H7 (cell line): ENCODE measurements at regions not wholly inside any gene's neighbourhood (a gene's known extent, or its start where the extent isn't known, plus 50 kb on each side); places are given as distances from the start of the nearest gene placed in this dataset.

ENCODE experiments used
- DNase-seq: peaks from one replicate; pipeline ENCODE4 v3.0.0; 2012
- H3K27me3 ChIP-seq: 2 replicates; pipeline ENCODE4 v1.6.0; 2011; ENCODE audit warnings: mild to moderate bottlenecking, low read length; ENCODE audit not compliant: control insufficient read depth, insufficient read depth
- H3K36me3 ChIP-seq: replicated peaks from 2 replicates; pipeline ENCODE4 v1.5.1; 2011; ENCODE audit warnings: low read length; ENCODE audit not compliant: control insufficient read depth, insufficient read depth
- H3K4me3 ChIP-seq: 2 replicates; pipeline ENCODE4 v1.5.1; 2011; ENCODE audit warnings: low read depth, mild to moderate bottlenecking, control low read depth, low read length, moderate library complexity; ENCODE audit not compliant: insufficient read depth

GRCh38 chr5:172548311-172548731 is 92.7 kb upstream of the NEURL1B start:
- DNase-seq, result no peak
- Histone ChIP-seq H3K36me3 (no peaks in the 10 kb centered on the region), H3K4me3 (no peak overlapping the region)

DNA sequence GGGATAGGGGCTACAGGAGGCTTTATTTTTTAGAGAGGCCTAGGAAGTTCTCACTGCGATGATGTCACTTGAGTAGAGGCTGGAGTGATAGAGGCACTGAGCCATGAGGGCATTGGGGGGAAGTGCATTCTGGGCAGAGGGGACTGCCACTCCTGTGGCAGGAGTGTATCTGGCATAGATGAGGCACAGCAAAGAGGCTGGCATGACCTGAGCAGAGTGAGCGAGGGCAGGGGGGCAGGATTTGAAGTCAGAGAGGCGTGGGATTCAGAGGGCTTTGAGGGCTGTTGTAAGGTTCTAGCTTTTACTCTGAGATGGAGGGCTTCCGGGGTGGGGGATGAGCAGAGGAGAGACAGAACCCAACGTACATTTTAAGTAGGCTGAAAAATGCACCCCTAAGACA is 91.9 kb upstream of the SH3PXD2B start:
- H3K36me3 ChIP-seq, result no peaks in the 10 kb centered on the region
- H3K4me3 ChIP-seq, result no peak overlapping the region
- DNase-seq, result no peak
- H3K27me3 ChIP-seq, result no peaks in the 10 kb centered on the region; the same call in 1 of the 2 replicates

More at GRCh38 chr5:172548311-172548731, 92.7 kb upstream of the NEURL1B start:
- no peaks in the 10 kb centered on the region; the same call in 1 of the 2 replicates for H3K27me3 ChIP-seq

DNA sequence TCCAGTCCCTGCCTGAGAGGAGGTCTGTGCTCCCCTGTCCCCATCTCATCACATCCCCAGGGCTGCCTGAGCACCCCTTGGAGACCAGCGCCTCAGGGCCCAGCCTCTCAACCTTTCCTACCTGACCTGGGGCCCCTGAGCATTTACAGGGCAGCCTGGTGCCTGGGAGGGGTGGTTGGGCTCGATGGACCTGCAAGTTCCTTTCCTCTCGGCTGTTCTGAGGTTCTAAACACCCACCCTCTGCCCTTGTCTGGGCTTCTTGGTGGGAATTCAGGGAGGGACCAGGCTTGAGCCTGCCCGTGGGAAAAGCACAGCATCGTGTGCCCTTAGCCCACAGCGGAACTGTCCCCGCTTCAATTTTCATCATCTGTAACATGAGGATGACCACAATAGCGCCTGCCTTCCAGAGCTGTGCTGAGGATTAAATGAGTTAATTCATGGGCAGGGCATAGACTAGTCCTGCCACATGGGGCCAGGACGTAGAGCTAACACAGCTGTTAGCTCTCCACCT is 91.0 kb upstream of the SH3PXD2B start:
- H3K36me3 ChIP-seq, result no peaks in the 10 kb centered on the region
- no peaks in the 10 kb centered on the region; the same call in 1 of the 2 replicates for H3K27me3 ChIP-seq
- no peak for DNase-seq
- no peak overlapping the region for H3K4me3 ChIP-seq

DNA sequence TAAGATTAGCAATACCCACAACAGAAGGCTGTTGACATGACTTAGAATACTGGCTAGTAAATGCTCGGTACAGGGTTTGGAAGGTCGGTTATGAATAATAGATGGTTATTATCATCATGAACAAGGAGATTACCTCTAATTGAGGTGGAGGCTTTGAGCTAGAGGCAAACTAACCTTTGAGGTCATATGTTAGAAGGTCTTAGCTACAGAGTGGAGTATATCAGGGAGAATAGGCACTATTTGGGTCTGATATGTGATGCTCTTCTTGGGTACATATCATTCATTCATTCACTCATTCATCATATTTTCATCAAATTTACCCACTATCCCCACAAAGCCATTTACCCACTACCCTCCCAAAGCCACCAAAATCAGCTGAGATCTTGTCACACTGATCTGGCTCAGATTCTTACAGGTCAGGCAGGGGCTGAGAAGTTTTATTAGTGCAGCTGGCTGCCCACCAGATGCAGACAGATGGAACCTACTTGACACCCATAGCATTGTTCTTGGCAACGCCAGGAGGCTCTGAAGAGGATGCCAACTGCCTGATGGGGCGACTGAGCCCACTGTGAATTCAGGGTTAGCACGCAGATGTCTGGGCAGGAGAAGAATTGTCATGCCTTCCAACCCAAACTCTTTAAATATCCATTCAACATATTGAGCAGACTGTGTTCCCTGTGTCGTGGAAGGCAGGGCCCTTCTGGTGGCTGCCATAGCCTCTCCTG is 90.2 kb upstream of the SH3PXD2B start:
- no peaks in the 10 kb centered on the region for H3K36me3 ChIP-seq
- H3K4me3 ChIP-seq, result no peak overlapping the region
- no peaks in the 10 kb centered on the region; the same call in 1 of the 2 replicates for H3K27me3 ChIP-seq
- no peak for DNase-seq

- Histone ChIP-seq H3K36me3 (no peaks in the 10 kb centered on the region), H3K27me3 (no peaks in the 10 kb centered on the region; the same call in 1 of the 2 replicates), H3K4me3 (no peak overlapping the region)
- DNase-seq, result no peak
Observed at GRCh38 chr5:172543484-172544298, 89.4 kb upstream of the SH3PXD2B start.

- H3K36me3 ChIP-seq, result no peaks in the 10 kb centered on the region
- H3K27me3 ChIP-seq, result no peaks in the 10 kb centered on the region; the same call in 1 of the 2 replicates
- DNase-seq, result no peak
- H3K4me3 ChIP-seq, result no peak overlapping the region
Observed at GRCh38 chr5:172542651-172543131, 88.4 kb upstream of the SH3PXD2B start.

DNA sequence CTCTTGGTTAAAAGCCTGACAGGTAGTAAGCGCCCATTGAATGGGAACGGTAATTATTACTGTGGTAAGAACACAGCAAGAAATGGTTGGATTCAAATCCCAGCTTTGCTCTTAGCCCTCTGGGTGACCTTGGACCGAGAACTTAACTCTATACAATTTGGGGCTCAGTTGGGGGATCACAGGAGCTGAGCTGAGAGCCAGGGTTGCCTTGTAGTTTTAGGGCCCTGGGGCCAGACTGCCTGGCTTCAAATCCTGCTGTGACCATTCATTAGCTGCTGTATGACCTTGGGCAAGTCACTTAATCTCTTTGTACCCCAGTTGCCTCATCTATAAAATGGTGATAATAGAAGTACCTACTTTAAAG is 87.4 kb upstream of the SH3PXD2B start:
- DNase-seq, result no peak
- H3K27me3 ChIP-seq, result no peaks in the 10 kb centered on the region; the same call in 1 of the 2 replicates
- no peak overlapping the region for H3K4me3 ChIP-seq
- no peaks in the 10 kb centered on the region for H3K36me3 ChIP-seq

- no peak for DNase-seq
- no peaks in the 10 kb centered on the region for H3K27me3 ChIP-seq
- no peaks in the 10 kb centered on the region for H3K36me3 ChIP-seq
Observed at GRCh38 chr5:172541099-172541772, 86.9 kb upstream of the SH3PXD2B start.

DNA sequence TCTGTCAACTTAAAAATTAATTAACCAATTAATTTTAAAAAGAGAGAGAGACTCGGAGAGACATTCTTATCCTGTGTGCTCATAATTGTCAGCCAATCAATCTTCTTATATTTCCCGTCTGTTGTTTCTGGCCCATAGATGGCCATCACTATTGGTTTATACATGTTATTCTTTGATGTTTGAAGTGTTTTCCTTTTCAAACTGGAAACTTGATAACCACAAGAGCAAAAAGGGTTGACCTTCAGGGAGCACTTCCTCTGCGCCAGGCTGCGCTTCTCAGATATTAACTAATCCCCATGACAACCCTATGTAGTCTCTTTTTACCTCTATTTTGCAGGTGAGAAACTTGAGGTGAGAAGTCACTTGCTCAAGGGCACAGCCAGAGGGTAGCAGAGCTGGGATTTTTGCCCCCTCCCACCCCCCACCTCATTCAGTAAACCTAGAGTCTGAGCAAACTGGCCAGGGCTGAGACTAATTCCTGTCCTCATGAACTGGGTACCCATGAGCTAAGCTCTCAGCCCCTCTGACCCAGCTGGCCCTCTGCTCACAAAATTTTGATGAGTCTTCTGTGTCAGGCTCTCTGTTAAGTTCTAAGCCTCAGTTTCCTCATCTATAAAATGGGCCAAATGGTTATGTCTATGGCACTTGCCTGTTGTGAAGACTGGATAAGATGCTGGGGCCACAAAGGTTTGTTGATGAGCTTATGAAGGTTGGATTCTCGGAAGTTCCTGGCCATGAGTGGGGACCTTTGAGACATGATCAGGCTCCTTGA is 86.0 kb upstream of the SH3PXD2B start:
- no peak overlapping the region for H3K4me3 ChIP-seq
- no peak for DNase-seq
- no peaks in the 10 kb centered on the region for H3K36me3 ChIP-seq
- H3K27me3 ChIP-seq, result no peaks in the 10 kb centered on the region

More at GRCh38 chr5:172541099-172541772, 86.9 kb upstream of the SH3PXD2B start:
- H3K4me3 ChIP-seq, result no peak overlapping the region

GRCh38 chr5:172535108-172535445 is 80.8 kb upstream of the SH3PXD2B start:
- Histone ChIP-seq H3K27me3 (no peaks in the 10 kb centered on the region), H3K4me3 (no peak overlapping the region), H3K36me3 (no peaks in the 10 kb centered on the region)
- DNase-seq, result no peak

GRCh38 chr5:172534229-172535107 is 80.1 kb upstream of the SH3PXD2B start:
- Histone ChIP-seq H3K27me3 (no peaks in the 10 kb centered on the region), H3K4me3 (no peak overlapping the region), H3K36me3 (no peaks in the 10 kb centered on the region)
- DNase-seq, result no peak

DNA sequence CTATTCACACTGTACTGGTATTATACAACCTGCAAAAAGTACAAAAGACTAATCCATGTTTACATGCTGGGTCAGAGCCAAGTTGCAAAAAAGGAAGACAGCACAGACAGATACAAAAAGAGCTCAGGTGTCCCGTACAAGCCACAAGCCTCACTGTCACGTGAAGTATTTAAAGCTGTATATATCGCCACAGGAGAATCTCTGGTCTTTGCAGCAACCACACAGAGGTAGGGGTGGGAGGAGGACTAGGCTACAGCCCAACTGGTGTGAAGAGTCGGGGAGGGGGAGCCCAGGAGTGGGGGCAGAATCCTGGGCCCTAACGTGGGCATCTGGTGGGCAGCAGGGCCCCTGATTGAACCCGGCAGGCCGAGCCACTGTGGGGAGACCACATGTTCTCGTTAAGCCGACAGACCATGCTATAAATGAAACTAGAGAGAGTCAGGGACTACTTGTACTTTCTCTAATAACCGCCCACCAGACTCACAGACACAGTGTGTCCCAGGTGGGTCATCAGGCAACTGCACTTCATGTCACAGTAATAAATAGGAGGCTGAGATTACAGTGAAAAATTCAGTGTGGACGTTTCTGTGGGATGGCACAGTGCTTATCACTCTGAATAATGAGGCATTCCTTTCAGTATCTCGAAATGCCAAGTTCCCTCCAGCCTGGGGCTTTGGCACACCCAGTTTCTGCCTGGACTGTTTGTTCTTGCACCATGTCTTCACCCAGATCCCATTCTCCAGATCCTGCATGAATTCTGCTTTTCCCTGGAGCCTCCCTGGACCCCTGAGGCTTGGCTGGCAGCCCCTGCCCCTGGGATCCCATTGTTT is 79.3 kb upstream of the SH3PXD2B start:
- no peaks in the 10 kb centered on the region for H3K27me3 ChIP-seq
- no peak overlapping the region for H3K4me3 ChIP-seq
- H3K36me3 ChIP-seq, result no peaks in the 10 kb centered on the region
- DNase-seq, result no peak

- H3K4me3 ChIP-seq, result no peak overlapping the region
- H3K36me3 ChIP-seq, result no peaks in the 10 kb centered on the region
- peak; percentile 38 for DNase-seq
- H3K27me3 ChIP-seq, result no peaks in the 10 kb centered on the region
Observed at GRCh38 chr5:172533058-172533398, 78.7 kb upstream of the SH3PXD2B start.
